Adrenal gland (tissue), 5 donors: ENCODE measurements at regions not wholly inside any gene's neighbourhood (a gene's known extent, or its start where the extent isn't known, plus 50 kb on each side); places are given as distances from the start of the nearest gene placed in this dataset.

Experiments
- CTCF ChIP-seq, 6 experiments: fragments of 450-650 bp in 4 of 6; fragments of 200-600 bp in 2 of 6; sonication (generic) in 1 of 6; IDR thresholded peaks; 1 replicate in 5 of 6; 2 replicates in 1 of 6; pipeline versions ENCODE4 v1.5.1 to v1.8.0; 2016 to 2021; ENCODE audit warnings: antibody characterized with exemption in 6 of 6, mild to moderate bottlenecking in 2 of 6, moderate library complexity in 1 of 6
- POLR2A ChIP-seq, 2 donors: fragments of 450-650 bp; IDR thresholded peaks; one replicate each; pipeline ENCODE4 v1.6.1; 2017; ENCODE audit warnings: antibody characterized with exemption in 2 of 2, mild to moderate bottlenecking in 2 of 2, moderate library complexity in 1 of 2
- donor health status: DM: no; HTN: no; CAD: no.

GRCh38 chr10:10609379-10609955, 408.2 kb upstream of the CELF2 start:
- TF ChIP-seq CTCF (IDR thresholded peaks at IDR 0.05) = no peak
- TF ChIP-seq POLR2A (IDR thresholded peaks at IDR 0.05) = no peak
